Hematopoietic multipotent progenitor cell treated with erythropoietin and hydrocortisone succinate and interleukin-3 and kit ligand, for 15 days (in vitro differentiated cells): ENCODE measurements at regions not wholly inside any gene's neighbourhood (a gene's known extent, or its start where the extent isn't known, plus 50 kb on each side); places are given as distances from the start of the nearest gene placed in this dataset.

Experiments
- DNase-seq: peaks from one replicate; pipeline ENCODE4 v3.0.0-alpha.2; 2015; ENCODE audit warnings: low spot score

- no peak for DNase-seq
Observed at GRCh38 chr2:217335341-217335966, 475.6 kb upstream of the TNP1 start.

DNA sequence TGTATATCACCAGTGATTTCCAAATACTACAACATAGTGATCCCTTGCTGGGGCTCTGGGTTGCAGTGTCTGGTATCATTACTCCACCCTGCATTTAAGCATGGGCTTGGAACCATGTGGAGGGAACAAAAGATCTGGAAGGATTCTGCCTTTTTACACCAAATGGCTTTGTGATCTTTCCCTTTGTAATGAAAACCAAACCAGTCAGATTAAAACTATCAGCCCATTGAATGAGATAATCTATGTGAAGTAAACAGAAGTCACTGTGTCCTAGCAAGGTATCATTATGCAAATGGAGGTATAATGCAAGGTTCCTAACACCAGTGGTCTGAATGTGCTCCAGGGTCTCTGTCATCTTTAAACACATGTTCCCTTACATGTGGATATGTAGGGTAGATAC is 474.7 kb upstream of the TNP1 start:
- no peak for DNase-seq

DNA sequence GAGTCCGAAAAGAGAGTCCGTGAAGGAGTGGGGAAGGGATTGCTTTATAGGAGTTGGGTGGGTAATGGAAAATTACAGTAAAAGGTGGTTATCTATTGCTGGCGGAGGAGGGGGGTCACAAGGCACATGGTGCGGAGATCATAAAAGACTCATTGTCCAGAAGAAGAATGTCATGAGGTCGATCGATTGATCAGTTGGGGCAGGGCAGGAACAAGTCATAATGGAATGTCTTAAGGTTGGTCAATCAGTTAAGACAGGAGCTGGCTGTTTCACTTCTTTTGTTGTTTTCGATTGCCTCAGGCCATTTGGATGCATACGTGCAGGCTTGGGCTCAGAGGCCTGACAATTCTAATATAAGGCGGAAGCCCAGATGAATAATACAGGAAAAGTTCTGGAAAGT is 473.0 kb upstream of the TNP1 start:
- DNase-seq = no peak

DNA sequence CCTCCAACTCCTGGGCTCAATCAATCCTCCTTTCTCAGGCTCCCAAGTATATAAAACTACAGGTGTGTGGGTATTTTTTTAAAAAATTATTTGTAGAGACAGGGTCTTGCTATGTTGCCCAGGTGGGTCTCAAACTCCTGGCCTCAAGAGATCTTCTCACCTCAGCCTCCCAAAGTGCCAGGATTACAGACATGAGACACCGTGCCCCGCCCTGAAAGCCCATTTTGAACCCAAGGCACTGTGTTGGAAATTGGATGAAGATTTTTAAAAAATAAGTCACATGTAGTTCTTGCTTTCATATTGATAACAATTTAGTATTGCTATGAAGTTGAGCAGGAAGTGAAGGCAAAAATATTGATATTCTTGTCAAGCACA is 472.5 kb upstream of the TNP1 start:
- no peak for DNase-seq

DNA sequence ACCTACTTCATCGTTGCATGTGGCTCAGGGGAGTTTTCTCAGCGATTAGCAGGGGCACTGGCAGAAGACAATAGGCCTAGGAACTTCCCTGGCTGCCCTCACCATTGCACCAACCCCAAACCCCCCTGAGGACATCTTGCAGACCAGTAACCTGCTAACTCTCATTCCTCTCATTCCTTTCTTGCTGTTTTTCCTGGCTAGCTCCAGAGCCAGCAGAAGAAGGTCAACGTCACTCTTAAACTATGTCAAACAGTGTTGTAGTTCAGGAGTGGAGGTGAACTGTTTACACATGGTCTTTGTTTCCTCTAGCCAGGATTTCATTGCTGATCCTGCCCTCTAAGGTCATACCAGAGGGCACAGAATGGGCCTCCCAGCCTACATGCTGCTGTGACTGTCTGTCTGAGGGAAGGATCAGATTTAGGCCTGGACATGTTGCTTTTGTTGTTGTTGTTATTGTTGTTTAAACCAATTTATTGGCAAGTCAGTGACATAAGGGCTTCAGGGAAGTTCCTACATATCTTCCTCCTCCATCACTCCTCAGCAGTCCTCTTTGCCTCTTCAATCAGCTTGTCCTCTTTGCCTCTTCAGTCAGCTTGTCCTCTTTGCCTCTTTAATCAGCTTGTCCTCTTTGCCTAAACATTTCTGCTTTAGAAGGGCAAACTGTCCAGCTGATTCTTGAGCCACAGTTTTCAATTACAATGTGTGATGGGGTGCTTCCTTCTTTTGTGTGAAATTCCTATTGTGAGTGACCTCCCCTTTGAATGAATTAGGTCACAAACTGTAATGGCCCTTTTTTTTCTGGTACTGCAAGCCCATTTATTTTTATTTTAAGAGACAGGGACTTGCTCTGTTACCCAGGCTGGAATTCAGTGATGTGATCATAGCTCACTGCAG is 471.9 kb upstream of the TNP1 start:
- no peak for DNase-seq

DNA sequence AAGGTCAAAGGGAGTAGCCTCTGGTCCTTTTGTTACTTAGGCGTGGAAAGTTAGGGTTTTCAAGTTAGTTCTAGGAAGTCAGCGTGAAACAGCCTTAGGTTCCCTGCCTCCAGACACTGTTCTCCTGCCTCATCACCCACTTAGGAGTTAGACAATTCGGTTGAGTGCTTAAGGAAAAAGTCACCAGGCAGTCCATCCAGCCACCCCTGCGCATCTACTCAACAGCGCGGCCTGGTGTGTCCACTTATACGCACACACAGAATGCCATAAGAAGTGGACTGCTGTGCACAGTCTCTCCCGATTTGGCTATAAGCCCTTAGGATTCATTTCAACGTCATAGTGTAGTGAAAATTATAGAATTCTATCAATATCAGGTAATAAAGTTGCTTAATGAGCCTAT is 470.8 kb upstream of the TNP1 start:
- DNase-seq = no peak

DNA sequence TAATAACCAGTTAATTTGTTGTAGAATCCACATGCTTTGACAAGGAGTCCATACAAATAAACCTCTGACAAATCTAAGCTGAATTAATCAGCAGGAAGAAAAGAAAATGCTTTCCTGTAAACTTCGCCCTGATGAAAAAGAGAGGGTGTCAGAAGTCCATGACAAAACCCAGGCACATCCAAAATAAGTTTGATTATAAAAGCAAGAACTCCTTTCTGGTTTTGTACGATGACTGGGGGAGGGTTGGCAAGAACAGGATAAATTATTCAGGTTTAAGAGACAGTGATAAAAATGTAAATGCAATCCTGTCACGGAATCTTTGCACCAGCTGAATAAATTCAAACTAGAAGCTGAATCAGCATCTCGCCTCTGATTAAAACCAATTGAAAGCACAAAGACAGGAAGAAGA is 469.2 kb upstream of the TNP1 start:
- no peak for DNase-seq

DNA sequence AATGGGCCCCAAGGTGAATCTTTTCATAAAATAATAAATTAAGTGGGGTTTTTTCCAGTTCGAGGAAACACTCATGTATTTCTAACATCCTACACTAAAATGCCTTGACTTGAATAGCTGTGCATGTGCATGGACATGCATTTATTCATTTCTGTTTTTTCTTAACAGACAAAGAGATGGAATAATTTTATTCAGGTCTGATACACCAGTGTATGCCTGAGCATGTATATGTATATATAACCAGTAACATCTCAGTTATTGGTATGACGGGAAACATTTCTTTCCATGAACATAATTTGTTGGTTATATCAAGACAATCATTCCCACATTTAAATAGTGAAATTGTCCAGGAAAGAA is 468.7 kb upstream of the TNP1 start:
- no peak for DNase-seq

DNA sequence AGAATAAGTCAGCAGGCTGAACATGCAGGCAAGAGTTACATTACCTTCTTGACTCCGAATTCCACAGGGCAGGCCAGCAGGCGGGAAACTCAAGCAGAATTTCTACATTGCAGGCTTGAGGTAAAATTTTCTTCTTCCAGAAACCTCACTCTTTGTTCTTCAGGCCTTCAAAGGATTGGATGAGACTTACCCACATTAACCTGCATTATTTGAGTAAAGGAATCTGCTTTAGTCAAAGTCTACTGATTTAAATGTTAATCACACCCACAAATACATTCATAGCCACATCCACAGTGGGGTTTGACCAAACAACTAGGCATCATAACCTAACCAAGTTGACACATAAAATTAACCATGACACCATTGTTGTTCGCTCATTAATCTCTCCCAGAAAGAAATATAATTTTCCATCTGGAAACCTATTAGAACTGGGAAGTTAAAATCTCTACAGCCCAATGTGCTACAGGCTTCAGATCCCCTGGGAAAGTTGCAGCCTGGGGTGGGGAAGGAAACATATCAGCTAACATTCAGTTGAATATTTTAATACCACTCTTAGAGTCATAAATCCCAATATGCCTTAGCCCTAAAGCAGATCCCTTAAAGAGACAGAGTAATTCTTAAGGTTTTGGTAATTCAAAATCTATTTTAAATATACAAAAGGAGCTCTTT is 468.2 kb upstream of the TNP1 start:
- DNase-seq = no peak

DNA sequence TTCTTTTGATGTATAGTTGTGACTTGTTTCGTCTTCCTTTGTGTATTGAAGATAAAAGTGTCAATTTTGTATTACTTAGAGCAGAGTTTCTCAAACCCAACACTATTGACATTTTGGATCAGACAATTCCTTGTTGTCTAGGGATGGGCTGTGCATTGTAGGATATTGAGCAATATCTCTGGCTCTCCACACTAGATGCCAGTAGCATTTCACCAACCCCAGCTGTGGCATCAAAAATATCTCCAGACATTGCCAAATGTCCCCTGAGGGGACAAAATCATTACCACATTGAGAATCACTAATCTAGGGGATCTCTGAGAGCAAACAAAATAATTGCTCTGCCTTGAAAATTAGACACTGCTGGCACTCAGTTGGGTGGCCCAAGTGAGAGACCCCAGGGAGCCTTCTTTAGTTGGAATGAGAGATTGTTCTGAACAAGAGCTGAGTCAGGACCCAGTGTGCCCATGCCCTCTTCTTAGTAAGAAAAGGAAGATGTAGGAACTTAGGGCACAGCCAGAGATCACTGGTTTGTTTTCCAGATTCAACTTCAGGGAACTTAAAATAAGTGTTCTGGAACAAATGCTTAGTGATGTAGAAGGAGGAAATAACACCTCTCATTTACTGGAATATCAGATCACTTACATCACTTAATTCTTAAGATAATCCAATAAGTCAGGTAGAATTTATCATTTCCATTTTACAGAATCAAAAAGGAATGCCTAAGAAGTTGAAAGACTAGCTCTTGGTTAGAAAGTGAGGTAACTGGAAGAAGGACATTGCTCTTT is 466.6 kb upstream of the TNP1 start:
- no peak for DNase-seq

GRCh38 chr2:217325816-217326215 is 466.0 kb upstream of the TNP1 start:
- no peak for DNase-seq

- no peak for DNase-seq
Observed at GRCh38 chr2:217325251-217325650, 465.4 kb upstream of the TNP1 start.

DNA sequence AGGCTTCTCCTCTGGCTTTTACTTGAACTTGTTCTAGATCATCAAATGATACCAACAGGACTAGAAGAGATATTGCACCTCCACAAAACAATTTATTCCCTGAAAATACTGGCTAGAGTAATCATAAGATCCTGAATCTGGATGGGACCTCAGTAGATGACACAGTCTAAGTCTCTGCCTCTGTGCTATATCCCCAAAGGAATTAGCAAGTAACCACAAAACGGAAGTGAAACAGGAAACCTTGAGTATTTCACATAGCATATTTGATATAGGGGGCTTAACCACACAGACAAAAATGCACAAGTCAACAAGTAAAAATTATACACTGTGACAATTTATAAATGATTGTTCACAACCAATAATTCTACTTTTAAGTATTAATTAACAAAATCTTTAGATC is 456.9 kb upstream of the TNP1 start:
- no peak for DNase-seq

GRCh38 chr2:217314021-217314460 is 454.2 kb upstream of the TNP1 start:
- DNase-seq = no peak

DNA sequence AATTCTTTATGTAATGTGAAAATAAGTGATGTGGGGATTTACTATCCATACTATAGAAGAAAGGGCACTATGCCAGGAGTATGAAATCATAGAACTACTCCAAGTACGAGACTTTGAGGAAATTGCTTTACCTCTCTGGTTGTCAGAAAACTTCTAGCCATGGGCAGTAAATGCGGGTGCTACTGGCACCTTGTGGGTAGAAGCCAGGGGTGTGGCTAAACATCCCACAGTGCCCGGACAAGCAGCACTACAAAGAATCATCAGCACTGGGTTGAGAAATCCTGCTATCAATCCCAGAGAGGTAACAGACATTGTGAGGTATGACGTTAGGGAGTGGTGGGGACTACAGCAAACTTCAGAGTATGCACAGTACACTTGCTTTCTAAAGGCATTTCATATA is 453.5 kb upstream of the TNP1 start:
- DNase-seq = no peak

DNA sequence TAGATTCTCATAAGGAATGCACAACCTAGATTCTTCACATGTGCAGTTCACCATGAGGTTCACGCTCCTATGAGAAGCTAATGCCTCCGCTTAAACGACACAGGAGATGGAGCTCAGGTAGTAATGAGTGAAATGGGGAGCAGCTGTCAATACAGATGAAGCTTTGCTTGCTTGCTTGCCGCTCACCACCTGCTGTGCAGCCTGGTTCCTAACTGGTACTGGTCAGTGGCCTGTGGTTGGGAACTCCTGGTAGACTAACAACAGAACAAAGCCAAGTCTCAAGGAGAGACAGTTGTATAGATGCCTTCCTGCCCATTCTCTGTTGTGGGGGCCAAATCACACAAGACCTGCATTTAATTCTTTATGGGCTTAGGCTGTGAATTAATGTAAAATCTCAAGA is 449.2 kb upstream of the TNP1 start:
- no peak for DNase-seq

- no peak for DNase-seq
Observed at GRCh38 chr2:217307023-217307422, 447.2 kb upstream of the TNP1 start.

DNA sequence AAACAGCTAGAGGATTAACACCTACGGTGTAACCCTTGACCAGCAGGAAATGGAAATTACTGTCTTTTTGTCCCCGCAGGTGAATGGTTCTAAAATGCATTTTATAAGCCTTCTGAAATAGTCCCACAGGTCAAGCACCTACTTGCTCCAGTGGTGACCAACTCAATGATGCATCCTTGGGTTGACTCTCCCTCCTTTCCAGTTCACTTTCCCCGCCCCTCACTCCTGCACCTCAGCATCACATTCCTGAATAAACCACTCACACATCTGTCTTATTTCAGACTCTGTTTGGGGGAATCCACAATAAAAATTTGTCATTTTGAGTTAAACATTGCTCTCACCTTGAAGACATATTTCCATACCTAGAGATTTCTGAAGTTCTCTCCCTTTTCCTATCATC is 446.0 kb upstream of the TNP1 start:
- DNase-seq = no peak

GRCh38 chr2:217304582-217304981 is 444.7 kb upstream of the TNP1 start:
- DNase-seq = no peak

- DNase-seq = no peak
Observed at GRCh38 chr2:217302856-217303255, 443.0 kb upstream of the TNP1 start.

GRCh38 chr2:217301142-217301925 is 441.5 kb upstream of the TNP1 start:
- no peak for DNase-seq

GRCh38 chr2:217299590-217299989 is 439.7 kb upstream of the TNP1 start:
- DNase-seq = no peak
